ENCODE measurements at regions not wholly inside any gene's neighbourhood (a gene's known extent, or its start where the extent isn't known, plus 50 kb on each side); places are given as distances from the start of the nearest gene placed in this dataset.
"Not testable (repeated sequence)": the region's sequence is repeated elsewhere in the genome, so short reads cannot be mapped to it uniquely, and the experiment has no call there.

- peak; percentile 22 to 50 for DNase-seq (ENCODE audit: low read depth in 2 of 2)
These were observed 60.0 kb upstream of the BANK1 start for GRCh38 chr4:101730291-101731117.

- no peak for DNase-seq (ENCODE audit: low read depth in 2 of 2)
These were observed 63.3 kb upstream of the BANK1 start for GRCh38 chr4:101727238-101727637.

DNA sequence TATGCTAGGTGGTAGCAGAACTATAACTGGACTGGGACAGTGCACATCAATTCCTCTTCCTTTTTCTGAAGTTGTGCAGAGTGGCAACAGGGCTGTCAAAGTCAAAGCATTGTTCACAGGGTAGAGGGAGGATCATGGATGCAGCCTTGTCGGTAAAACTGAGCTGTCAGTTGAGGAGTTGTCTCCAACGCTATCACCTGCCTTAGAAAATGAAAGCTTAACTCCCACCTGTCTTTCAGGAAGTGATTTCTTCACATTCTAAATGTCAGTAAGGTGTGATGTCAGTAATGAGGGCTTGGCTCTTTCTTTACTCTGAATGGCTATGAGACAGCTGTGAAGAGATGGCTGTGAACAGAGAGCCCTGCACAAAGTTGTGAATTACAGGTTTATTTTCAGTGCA is 66.4 kb upstream of the BANK1 start:
- DNase-seq (ENCODE audit: low read depth in 2 of 2), result no peak

DNA sequence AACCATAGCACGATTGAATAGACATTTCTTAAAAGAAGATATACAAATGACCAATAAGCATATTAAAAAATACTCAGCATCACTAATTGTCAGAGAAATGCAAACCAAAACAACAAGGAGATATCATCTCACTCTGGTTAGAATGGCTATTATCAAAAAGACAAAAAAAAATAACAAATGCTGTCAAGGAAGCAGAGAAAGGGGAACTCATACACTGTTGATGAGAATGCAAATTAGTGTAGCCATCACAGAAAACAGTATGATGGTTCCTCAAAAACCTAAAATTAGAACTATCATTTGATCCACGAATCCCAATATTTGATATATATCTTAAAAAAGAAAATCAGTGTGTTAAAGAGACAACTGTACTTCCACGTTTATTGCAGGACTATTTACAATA is 71.7 kb upstream of the BANK1 start:
- no peak for DNase-seq (ENCODE audit: low read depth in 2 of 2)

DNA sequence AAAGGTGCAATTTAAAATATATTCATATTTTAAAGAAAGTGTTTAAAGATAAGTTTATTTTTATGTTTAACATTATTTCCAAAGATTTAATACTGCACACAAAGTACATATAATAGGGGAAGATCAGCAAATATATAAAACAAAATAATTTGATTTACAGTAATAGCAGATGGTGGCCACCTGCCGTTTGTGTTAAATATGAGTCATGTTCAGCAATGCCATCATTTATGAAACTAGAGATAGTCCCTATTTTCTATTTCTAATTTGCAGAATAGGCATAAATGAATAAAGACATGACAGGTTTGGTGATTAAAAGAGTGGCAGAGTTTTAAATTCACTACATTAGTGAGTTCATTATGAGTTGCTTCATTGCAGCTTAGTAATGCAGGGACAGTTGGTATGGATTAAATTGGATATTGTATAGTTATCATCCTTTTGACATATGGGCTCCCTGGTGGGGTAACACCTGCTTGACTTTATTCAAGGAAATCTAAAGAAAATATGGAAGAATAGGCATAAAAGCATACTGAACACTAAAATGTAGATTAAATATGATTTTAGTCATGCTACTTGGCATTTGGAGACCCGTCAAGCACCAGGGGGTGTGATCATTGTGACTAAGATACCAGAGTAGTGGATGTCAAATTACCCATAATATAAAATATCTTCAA is 78.8 kb upstream of the BANK1 start:
- no peak for DNase-seq (ENCODE audit: low read depth in 2 of 2)

DNA sequence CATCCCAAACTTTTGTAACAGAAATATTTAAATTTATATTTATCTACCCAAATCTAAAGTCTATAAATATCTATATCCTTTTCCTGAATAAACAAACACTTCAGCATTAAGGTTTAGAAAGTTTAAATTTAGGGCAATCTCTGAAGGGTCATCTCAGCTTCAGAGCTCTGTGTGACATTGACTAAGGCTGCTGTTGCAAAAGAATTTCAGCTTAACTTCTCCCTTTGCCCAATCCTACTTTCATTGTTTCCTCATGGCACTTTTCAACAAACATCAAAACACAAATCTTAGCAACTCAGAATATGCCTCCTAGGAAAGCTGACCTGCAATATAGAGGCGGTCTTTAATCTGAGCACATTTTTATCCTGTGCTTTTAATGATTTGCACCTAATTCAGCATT is 79.7 kb upstream of the BANK1 start:
- DNase-seq (ENCODE audit: low read depth in 2 of 2), result no peak

GRCh38 chr4:101708293-101709039 is 82.1 kb upstream of the BANK1 start:
- DNase-seq (ENCODE audit: low read depth in 2 of 2), result no peak

DNA sequence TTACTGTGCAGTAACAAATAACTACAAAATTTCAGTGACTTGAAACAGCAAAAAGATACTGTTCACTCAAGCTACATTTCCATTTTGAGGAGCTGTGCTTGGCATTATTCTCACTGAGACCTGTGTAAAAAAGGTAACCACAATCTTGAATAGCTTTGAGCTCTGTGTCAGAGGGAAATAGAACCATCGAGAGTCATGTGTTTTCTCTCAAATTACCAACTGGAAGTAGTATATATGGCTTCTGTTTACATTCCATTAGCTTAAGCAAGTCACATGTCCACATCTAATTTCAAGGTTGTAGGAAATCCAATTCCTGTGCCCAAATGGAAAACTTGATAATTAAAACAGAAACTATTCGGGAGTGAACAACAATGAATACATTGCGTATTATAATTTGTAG is 82.9 kb upstream of the BANK1 start:
- DNase-seq (ENCODE audit: low read depth in 2 of 2), result no peak

- no peak for DNase-seq (ENCODE audit: low read depth in 2 of 2)
These were observed 83.9 kb upstream of the BANK1 start for GRCh38 chr4:101706535-101707057.

- DNase-seq (ENCODE audit: low read depth in 2 of 2), result no peak
These were observed 89.0 kb upstream of the BANK1 start for GRCh38 chr4:101701551-101701950.

GRCh38 chr4:101699441-101700124 is 90.9 kb upstream of the BANK1 start:
- no peak for DNase-seq (ENCODE audit: low read depth in 2 of 2)

DNA sequence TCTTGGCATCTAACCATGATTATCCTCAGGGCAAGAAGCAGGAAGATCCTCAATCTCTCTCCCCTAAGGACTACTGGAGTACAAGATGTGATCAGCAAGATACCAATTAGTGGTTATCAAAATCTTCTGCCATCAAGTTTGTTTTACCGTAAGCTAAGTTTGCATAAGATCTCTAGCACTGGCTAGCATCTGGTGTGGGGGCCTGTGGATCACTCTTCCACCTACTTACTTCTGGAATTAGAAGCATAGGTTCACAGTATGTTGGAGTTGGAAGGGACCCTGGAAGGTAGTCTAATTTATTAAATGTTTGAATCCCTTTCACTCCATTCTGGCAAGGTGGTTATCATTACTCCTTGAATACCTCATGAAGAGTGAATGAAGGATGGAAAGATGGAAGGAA is 93.3 kb upstream of the BANK1 start:
- DNase-seq (ENCODE audit: low read depth in 2 of 2), result no peak

- DNase-seq (ENCODE audit: low read depth in 2 of 2), result no peak
These were observed 94.1 kb upstream of the BANK1 start for GRCh38 chr4:101696276-101697010.

- DNase-seq (ENCODE audit: low read depth in 2 of 2), result no peak
These were observed 95.4 kb upstream of the BANK1 start for GRCh38 chr4:101695176-101695575.

DNA sequence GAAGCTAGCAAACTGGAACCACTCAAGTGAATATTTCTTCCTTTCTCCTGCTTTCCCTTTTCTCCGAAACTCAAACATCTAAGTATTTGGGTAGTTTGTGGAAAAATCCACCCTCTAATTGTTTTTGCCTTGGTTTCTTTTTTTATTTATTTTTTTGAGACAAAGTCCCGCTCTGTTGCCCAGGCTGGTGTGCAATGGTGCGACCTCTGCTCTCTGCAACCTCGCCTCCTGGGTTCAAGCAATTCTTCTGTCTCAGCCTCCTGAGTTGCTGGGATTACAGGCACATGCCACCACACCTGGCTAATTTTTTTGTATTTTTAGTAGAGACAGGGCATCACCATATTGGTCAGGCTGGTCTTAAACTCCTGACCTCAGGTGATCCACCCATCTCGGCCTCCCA is 96.1 kb upstream of the BANK1 start:
- DNase-seq (ENCODE audit: low read depth in 2 of 2), result not testable (repeated sequence)

GRCh38 chr4:101693842-101694398 is 96.6 kb upstream of the BANK1 start:
- DNase-seq (ENCODE audit: low read depth in 2 of 2), result no peak

DNA sequence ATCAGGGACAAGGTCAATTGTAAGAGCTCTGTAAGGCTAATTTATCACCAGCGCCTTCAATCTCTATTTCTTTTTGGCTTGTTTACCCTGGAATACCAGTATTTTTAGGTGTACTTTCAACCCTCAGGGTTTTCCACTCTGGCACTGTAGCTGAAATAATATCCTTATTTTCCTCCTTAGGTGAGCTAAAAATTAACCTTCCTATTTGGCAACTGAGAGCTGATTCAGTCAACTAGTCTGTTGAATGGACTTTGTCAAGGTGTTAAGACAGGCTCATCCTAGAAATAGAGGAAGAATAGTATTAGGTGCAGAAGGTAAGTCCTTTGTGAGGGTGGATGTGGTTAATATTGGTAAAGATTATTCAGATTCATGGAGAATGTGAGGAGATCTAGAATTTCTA is 101.3 kb upstream of the BANK1 start:
- DNase-seq (ENCODE audit: low read depth in 2 of 2), result no peak

DNA sequence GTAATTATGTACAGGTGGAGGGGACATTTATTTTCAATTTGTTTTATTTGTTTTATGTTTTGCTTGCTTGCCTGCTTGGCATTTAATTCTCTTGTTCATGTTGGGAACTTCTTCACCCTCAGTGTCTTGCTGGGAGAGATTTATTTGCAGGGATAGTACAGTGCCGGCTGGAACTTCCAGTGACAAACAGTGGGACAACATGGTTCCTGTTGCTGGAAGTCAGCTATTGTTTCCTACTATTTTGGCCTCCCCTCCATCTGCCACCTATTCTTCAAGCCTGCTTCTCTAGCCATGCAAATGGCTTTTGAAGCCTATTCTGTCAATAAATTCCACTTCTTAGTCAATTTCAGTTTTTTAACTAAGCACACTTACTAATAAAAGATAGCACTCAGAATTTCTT is 105.4 kb upstream of the BANK1 start:
- no peak for DNase-seq (ENCODE audit: low read depth in 2 of 2)

GRCh38 chr4:101682946-101683345 is 107.6 kb upstream of the BANK1 start:
- DNase-seq (ENCODE audit: low read depth in 2 of 2), result no peak

GRCh38 chr4:101678180-101678579 is 112.3 kb upstream of the BANK1 start:
- no peak for DNase-seq (ENCODE audit: low read depth in 2 of 2)

- no peak for DNase-seq (ENCODE audit: low read depth in 2 of 2)
These were observed 119.6 kb upstream of the BANK1 start for GRCh38 chr4:101670897-101671296.

Measured in stimulated activated CD4-positive, alpha-beta T cell treated with anti-CD3 and anti-CD28 coated beads, Interleukin-4, amount 100 ng/mL, for 48 hours (primary cell).